Activated T-cell treated with anti-CD3 and anti-CD28 coated beads for 1 hour (primary cell): ENCODE measurements at regions not wholly inside any gene's neighbourhood (a gene's known extent, or its start where the extent isn't known, plus 50 kb on each side); places are given as distances from the start of the nearest gene placed in this dataset.
"Not testable (repeated sequence)": the region's sequence is repeated elsewhere in the genome, so short reads cannot be mapped to it uniquely, and the experiment has no call there.

Experiments
- DNase-seq: peaks from one replicate; pipeline ENCODE4 v3.0.0-alpha.2; 2020; ENCODE audit warnings: low read depth

GRCh38 chr10:91088300-91089140 is 131.9 kb upstream of the PCGF5 start:
- DNase-seq, result no peak

DNA sequence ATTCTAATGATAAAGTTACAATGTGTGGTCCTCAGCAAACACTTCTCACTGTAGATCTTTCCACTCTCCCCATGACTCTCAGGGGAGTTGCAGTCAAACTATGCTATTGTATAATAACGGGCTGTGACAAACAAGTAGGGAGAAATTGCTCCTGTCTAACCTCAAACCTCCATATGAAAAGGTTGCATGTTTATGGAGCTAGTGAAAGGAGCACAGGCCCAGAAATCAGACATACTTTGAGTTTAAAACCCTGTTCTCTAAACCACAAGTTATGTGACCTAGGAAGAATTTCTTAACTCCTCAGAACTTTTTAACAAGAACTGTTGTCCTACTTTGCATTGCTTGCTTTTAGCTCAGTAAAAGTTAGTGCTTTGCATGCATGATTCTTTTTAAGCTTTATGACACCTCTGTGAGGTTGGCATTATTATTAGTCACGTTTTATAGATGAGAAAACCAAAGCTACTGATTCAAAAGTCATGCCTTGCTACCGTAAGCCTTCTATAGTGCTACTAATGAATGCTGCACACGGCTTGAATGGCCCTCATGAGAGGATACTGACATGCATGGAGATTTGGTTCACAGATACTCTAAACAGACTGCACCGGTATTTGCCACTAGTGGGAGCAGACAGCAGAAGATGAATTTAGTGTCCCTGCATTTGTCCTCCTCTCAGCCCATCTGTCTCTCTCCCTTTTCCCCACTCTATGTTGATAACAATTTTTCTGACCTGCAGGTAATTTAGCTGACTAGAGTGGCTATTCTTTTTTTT is 129.5 kb upstream of the PCGF5 start:
- no peak for DNase-seq

- no peak for DNase-seq
These were observed 128.7 kb upstream of the PCGF5 start for GRCh38 chr10:91091780-91092179.

- DNase-seq, result no peak
These were observed 124.2 kb upstream of the PCGF5 start for GRCh38 chr10:91096274-91096673.

DNA sequence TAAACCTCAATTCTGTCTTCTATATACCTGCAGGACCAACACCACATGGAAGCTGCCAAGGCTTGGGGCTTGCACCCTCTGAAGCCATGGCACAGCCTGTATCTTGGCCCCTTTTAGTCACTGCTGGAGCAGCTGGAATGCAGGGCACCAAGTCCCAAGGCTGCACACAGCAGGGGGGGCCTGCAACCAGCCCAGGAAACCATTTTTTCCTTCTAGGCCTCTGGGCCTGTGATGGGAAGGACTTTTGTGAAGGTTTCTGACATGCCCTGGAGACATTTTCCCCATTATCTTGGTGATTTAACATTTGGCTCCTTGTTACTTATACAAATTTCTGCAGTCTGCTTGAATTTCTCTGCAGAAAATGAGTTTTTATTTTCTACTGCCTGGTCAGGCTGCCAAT is 123.2 kb upstream of the PCGF5 start:
- DNase-seq, result no peak

GRCh38 chr10:91098021-91098420 is 122.4 kb upstream of the PCGF5 start:
- DNase-seq, result not testable (repeated sequence)

GRCh38 chr10:91103384-91104192 is 116.9 kb upstream of the PCGF5 start:
- DNase-seq, result no peak

GRCh38 chr10:91104193-91105041 is 116.0 kb upstream of the PCGF5 start:
- no peak for DNase-seq

DNA sequence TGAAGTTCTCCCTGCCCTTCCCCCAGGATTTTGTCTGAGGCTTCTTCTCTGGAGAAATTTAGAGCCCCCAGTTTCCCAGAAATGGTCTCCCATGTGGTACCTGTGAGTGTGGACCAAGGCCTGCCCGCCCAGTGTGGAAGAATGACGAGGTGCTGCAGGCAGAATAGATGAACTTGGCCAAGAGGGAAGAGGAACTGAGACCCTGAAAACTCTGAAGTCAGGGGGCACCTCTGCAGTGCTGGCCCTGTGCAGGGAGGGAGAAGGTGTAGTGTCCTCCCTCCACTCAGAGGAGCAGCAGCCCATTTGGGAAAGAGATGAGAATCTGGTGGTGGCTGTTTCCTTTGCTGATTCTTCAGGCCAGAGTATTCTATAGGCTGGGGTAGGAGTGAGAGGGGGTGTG is 115.2 kb upstream of the PCGF5 start:
- DNase-seq, result no peak

- DNase-seq, result no peak
These were observed 111.6 kb upstream of the PCGF5 start for GRCh38 chr10:91108820-91109219.

DNA sequence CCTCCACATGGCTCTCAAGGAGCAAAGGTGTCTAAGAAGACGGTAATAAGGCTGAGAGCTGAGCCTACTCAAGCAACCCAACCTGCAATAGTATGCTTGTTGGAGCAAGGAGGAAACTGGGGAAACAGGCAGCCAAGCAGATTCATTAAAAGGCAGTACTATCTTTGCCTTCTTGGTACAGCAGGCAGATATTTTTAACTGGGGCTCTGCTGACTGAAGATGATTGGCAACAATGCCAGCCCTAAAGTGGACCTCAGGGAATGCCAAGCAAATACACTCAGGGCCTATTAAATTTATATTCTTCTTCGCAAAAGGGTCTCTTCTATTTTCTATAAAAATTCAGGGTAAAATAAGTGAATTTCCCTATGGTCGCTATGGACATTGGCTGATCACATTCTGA is 109.4 kb upstream of the PCGF5 start:
- DNase-seq, result no peak

GRCh38 chr10:91115618-91116390 is 104.7 kb upstream of the PCGF5 start:
- DNase-seq, result no peak

GRCh38 chr10:91117505-91117904 is 103.0 kb upstream of the PCGF5 start:
- no peak for DNase-seq

DNA sequence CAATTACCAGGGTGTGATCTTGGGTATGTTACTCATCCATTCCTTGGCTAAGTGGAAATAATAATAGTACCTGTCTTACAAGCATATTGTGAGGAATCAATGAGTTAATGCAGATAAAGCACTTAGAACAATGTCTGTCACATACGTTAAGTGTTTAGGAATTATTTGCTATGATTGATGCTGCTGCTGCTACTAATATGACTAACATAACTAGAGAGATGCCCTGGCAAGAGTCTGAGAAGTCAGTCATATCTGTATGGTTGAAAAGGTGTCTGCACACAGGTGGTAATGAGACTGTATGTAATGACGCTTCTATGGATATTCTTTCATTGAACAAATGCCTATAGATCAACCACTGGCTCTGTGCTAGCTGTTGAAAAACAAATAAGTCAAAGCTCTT is 100.1 kb upstream of the PCGF5 start:
- no peak for DNase-seq

GRCh38 chr10:91123261-91123660 is 97.2 kb upstream of the PCGF5 start:
- no peak for DNase-seq

DNA sequence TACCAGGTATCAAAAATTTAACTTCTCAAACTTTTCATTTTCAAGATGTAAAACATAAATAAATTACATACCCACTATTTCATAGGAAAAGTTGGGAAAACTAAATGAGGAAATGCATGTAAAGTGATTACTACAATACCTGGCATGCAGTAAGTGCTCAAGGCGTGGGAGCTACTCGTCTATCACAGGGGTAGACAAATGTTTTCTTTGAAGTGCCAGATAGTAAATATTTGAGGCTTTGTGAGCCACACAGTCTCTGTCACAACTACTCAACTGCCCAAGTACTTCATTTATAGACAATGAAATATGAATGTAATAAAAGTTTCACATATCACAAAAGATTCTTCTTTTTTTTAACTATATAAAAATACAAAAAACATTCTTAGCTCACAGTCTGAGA is 96.4 kb upstream of the PCGF5 start:
- DNase-seq, result no peak

DNA sequence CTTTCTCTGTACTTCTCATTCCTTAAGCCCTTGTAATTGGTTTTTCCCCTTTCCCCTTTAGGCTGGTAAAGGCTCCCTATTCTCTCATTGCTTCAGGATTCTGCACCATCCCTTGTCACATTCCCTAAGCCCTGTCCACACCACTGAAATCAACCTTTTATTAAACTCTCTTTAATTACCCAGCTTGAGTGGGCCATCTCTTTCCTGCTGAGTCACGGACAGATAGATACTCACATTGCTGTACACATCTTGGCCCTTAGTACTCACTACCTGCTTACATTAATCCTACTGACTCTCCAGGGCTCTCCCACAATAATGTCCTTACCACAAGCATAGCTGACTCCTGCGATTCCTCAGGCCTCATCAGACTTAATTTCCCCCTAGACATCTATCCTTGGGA is 94.0 kb upstream of the PCGF5 start:
- no peak for DNase-seq

DNA sequence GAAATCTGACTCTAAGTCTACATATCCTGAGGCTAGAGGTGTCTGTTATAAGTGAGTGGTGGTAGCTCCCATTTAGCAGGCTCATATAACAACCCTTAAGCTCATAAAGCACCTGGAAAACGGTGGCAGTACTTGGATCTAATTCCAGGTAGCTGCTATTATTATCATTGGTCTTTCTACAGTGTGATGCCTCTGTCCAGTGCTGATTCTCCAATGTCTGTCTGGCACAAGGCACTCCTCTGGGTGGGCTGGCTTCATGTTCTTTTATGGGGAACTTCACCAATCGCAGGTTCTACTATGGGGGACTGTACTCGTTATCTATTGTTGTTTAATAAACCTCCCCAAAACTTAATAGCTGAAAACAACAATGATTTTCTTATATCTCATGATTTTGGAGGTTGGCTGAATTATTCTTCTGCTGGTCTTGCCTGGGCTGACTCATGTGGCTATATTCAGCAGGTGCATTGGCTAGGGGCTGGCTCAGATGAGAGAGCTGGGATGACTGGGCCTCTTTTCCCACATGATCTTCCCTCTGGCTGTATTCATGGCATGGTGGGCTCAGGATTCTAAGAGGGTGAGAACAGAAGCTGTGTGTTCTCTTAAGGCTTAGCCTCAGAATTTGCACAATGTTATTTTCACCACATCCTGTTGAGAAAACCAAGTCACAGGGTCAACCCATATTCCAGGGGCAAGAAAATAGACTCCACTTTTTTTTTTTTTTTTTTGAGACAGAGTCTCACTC is 93.0 kb upstream of the PCGF5 start:
- DNase-seq, result no peak

DNA sequence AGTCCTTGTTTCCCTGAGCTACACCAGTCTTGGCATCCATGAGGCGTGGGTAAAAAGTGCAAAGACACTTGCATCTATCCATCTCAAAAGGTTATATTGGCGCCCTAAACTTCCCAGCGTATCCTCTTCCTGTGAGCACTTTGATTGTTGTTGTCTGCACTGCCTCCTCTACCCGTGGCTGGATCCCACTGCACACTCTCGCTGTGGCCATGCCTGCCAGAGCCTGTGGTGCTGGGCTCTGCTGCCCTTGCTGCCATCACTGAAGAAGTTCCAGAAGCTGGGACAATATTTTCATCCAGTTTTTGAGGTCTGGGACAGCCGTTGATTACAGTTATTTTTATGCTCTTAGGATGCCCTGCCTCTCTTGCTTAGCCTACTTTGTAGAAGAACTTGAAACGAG is 85.3 kb upstream of the PCGF5 start:
- DNase-seq, result no peak

- no peak for DNase-seq
These were observed 83.3 kb upstream of the PCGF5 start for GRCh38 chr10:91137011-91137643.
